ENCODE measurements at regions not wholly inside any gene's neighbourhood (a gene's known extent, or its start where the extent isn't known, plus 50 kb on each side); places are given as distances from the start of the nearest gene placed in this dataset.

- Histone ChIP-seq H4K20me1 (ENCODE audit: low read depth, low read length) (no peaks in the 10 kb centered on the region), H3K9me2 (replicated peaks; ENCODE audit: insufficient read depth, low read length) (no peaks in the 10 kb centered on the region), H3K36me3 (ENCODE audit: low read length) (no peaks in the 10 kb centered on the region), H3F3A (ENCODE audit: insufficient read depth) (no peaks in the 10 kb centered on the region), H2AFZ (ENCODE audit: low read depth, low read length, severe bottlenecking) (no peak overlapping the region), H3K79me2 (ENCODE audit: insufficient read depth, low read length) (no peaks in the 10 kb centered on the region), H3K9ac (ENCODE audit: low read length) (no peak overlapping the region), H3K27ac (ENCODE audit: low read depth, low read length) (no peak overlapping the region), H3K27me3 (ENCODE audit: low read length) (no peaks in the 10 kb centered on the region), H3K4me2 (ENCODE audit: low read depth, low read length, poor library complexity, severe bottlenecking) (no peak overlapping the region), H3K4me3 (ENCODE audit: insufficient read depth, low read length, poor library complexity, severe bottlenecking) (no peak overlapping the region), H3K9me3 (ENCODE audit: insufficient read depth, low read length) (no peaks in the 10 kb centered on the region)
- no peak for TF ChIP-seq EZH2phosphoT487 (conservative IDR thresholded peaks at IDR 0.05; ENCODE audit: low read length)
- TF ChIP-seq, protein P1, sequence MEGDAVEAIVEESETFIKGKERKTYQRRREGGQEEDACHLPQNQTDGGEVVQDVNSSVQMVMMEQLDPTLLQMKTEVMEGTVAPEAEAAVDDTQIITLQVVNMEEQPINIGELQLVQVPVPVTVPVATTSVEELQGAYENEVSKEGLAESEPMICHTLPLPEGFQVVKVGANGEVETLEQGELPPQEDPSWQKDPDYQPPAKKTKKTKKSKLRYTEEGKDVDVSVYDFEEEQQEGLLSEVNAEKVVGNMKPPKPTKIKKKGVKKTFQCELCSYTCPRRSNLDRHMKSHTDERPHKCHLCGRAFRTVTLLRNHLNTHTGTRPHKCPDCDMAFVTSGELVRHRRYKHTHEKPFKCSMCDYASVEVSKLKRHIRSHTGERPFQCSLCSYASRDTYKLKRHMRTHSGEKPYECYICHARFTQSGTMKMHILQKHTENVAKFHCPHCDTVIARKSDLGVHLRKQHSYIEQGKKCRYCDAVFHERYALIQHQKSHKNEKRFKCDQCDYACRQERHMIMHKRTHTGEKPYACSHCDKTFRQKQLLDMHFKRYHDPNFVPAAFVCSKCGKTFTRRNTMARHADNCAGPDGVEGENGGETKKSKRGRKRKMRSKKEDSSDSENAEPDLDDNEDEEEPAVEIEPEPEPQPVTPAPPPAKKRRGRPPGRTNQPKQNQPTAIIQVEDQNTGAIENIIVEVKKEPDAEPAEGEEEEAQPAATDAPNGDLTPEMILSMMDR (IDR thresholded peaks at IDR 0.05; ENCODE audit: insufficient read depth, low read length, poor library complexity, severe bottlenecking) = no peak
These were observed 199.7 kb downstream of the C11orf91 start for GRCh38 chr11:33500861-33501479.

GRCh38 chr11:33500332-33500731 lies 200.3 kb downstream of the C11orf91 start:
- Histone ChIP-seq H3K27me3 (ENCODE audit: low read length) (no peaks in the 10 kb centered on the region), H4K20me1 (ENCODE audit: low read depth, low read length) (no peaks in the 10 kb centered on the region), H3K9me3 (ENCODE audit: insufficient read depth, low read length) (no peaks in the 10 kb centered on the region), H3K9ac (ENCODE audit: low read length) (no peak overlapping the region), H3K79me2 (ENCODE audit: insufficient read depth, low read length) (no peaks in the 10 kb centered on the region), H3F3A (ENCODE audit: insufficient read depth) (no peaks in the 10 kb centered on the region), H3K4me3 (ENCODE audit: insufficient read depth, low read length, poor library complexity, severe bottlenecking) (no peak overlapping the region), H3K9me2 (replicated peaks; ENCODE audit: insufficient read depth, low read length) (no peaks in the 10 kb centered on the region), H3K4me2 (ENCODE audit: low read depth, low read length, poor library complexity, severe bottlenecking) (no peak overlapping the region), H3K27ac (ENCODE audit: low read depth, low read length) (no peak overlapping the region), H2AFZ (ENCODE audit: low read depth, low read length, severe bottlenecking) (no peak overlapping the region), H3K36me3 (ENCODE audit: low read length) (no peaks in the 10 kb centered on the region)
- TF ChIP-seq EZH2phosphoT487 (conservative IDR thresholded peaks at IDR 0.05; ENCODE audit: low read length) = no peak
- TF ChIP-seq, protein P1 (IDR thresholded peaks at IDR 0.05; ENCODE audit: insufficient read depth, low read length, poor library complexity, severe bottlenecking) = no peak

GRCh38 chr11:33492596-33492995 lies 208.0 kb downstream of the C11orf91 start:
- TF ChIP-seq EZH2phosphoT487 (conservative IDR thresholded peaks at IDR 0.05; ENCODE audit: low read length) = no peak
- TF ChIP-seq, protein P1 (IDR thresholded peaks at IDR 0.05; ENCODE audit: insufficient read depth, low read length, poor library complexity, severe bottlenecking) = no peak
- no peaks in the 10 kb centered on the region for H3K36me3 ChIP-seq (ENCODE audit: low read length)
- H3K9me3 ChIP-seq (ENCODE audit: insufficient read depth, low read length) = no peaks in the 10 kb centered on the region
- H3K27ac ChIP-seq (ENCODE audit: low read depth, low read length) = no peak overlapping the region
- H3F3A ChIP-seq (ENCODE audit: insufficient read depth) = no peaks in the 10 kb centered on the region
- H4K20me1 ChIP-seq (ENCODE audit: low read depth, low read length) = no peaks in the 10 kb centered on the region
- H3K4me2 ChIP-seq (ENCODE audit: low read depth, low read length, poor library complexity, severe bottlenecking) = no peak overlapping the region
- H2AFZ ChIP-seq (ENCODE audit: low read depth, low read length, severe bottlenecking) = no peak overlapping the region
- no peaks in the 10 kb centered on the region for H3K79me2 ChIP-seq (ENCODE audit: insufficient read depth, low read length)
- H3K27me3 ChIP-seq (ENCODE audit: low read length) = no peaks in the 10 kb centered on the region
- H3K9ac ChIP-seq (ENCODE audit: low read length) = no peak overlapping the region
- no peak overlapping the region for H3K4me3 ChIP-seq (ENCODE audit: insufficient read depth, low read length, poor library complexity, severe bottlenecking)
- H3K9me2 ChIP-seq (replicated peaks; ENCODE audit: insufficient read depth, low read length) = no peaks in the 10 kb centered on the region
